Stimulated activated effector memory CD8-positive, alpha-beta T cell treated with anti-CD3 and anti-CD28 coated beads, Interleukin-12 subunit alpha, Interleukin-12 subunit beta, amount 100 ng/mL, for 72 hours (primary cell): ENCODE measurements at regions not wholly inside any gene's neighbourhood (a gene's known extent, or its start where the extent isn't known, plus 50 kb on each side); places are given as distances from the start of the nearest gene placed in this dataset.

Experiments
- ATAC-seq: fragments of 150-1000 bp; cut with Tn5 transposase; 2 replicates; pipeline ENCODE4 v1.10.0; 2021
- DNase-seq, 2 donors: peaks; one replicate each; pipeline ENCODE4 v3.0.0; 2021 to 2022; ENCODE audit warnings: low spot score in 2 of 2
- H3K27ac Mint-ChIP-seq: one replicate; pipeline ENCODE4 v1.8.0; 2022; ENCODE audit warnings: mild to moderate bottlenecking, mixed read lengths
- H3K36me3 Mint-ChIP-seq: one replicate; pipeline ENCODE4 v1.8.0; 2022; ENCODE audit warnings: mild to moderate bottlenecking, mixed read lengths
- H3K4me1 Mint-ChIP-seq: one replicate; pipeline ENCODE4 v1.8.0; 2022; ENCODE audit warnings: mixed read lengths
- H3K4me3 Mint-ChIP-seq: one replicate; pipeline ENCODE4 v1.8.0; 2022; ENCODE audit warnings: mild to moderate bottlenecking, mixed read lengths
- H3K9me3 Mint-ChIP-seq: one replicate; pipeline ENCODE4 v1.8.0; 2022; ENCODE audit warnings: mixed read lengths

- ATAC-seq (peak; percentile 48), DNase-seq (no peak)
- Mint-ChIP-seq H3K27ac (no peak overlapping the region), H3K36me3 (no peaks in the 10 kb centered on the region), H3K4me1 (no peaks in the 10 kb centered on the region), H3K9me3 (peaks cover 4% of the 10 kb centered on the region), H3K4me3 (no peak overlapping the region)
Observed at GRCh38 chr4:121472937-121473721, 92.3 kb upstream of the QRFPR start.

- Mint-ChIP-seq H3K4me3 (no peak overlapping the region), H3K9me3 (peaks cover 6% of the 10 kb centered on the region), H3K4me1 (no peaks in the 10 kb centered on the region), H3K27ac (no peak overlapping the region), H3K36me3 (no peaks in the 10 kb centered on the region)
- ATAC-seq (no peak), DNase-seq (no peak)
Observed at GRCh38 chr4:121464854-121465253, 84.0 kb upstream of the QRFPR start.

- H3K4me3 Mint-ChIP-seq: no peak overlapping the region
- no peaks in the 10 kb centered on the region for H3K36me3 Mint-ChIP-seq
- ATAC-seq (peak; percentile 85), DNase-seq (peak in 1 of 2 donors; percentile 62)
- H3K4me1 Mint-ChIP-seq: no peaks in the 10 kb centered on the region
- no peak overlapping the region for H3K27ac Mint-ChIP-seq
- peaks cover 3% of the 10 kb centered on the region for H3K9me3 Mint-ChIP-seq
Observed at GRCh38 chr4:121462660-121463261, 81.9 kb upstream of the QRFPR start.

- no peak for DNase-seq
- Mint-ChIP-seq H3K4me3 (no peak overlapping the region), H3K27ac (no peak overlapping the region), H3K9me3 (no peaks in the 10 kb centered on the region), H3K36me3 (no peaks in the 10 kb centered on the region), H3K4me1 (no peaks in the 10 kb centered on the region)
- ATAC-seq: no peak
Observed at GRCh38 chr4:121459026-121459425, 78.2 kb upstream of the QRFPR start.

GRCh38 chr4:121457278-121457875 is 76.6 kb upstream of the QRFPR start:
- Mint-ChIP-seq H3K36me3 (no peaks in the 10 kb centered on the region), H3K9me3 (no peaks in the 10 kb centered on the region), H3K4me1 (no peaks in the 10 kb centered on the region), H3K27ac (no peak overlapping the region), H3K4me3 (no peak overlapping the region)
- DNase-seq (no peak), ATAC-seq (no peak)

- DNase-seq: no peak
- H3K36me3 Mint-ChIP-seq: no peaks in the 10 kb centered on the region
- H3K27ac Mint-ChIP-seq: no peak overlapping the region
- no peak overlapping the region for H3K4me3 Mint-ChIP-seq
- H3K4me1 Mint-ChIP-seq: no peaks in the 10 kb centered on the region
- H3K9me3 Mint-ChIP-seq: no peaks in the 10 kb centered on the region
- ATAC-seq: no peak
Observed at GRCh38 chr4:121455285-121455684, 74.5 kb upstream of the QRFPR start.

GRCh38 chr4:121454251-121454979 is 73.6 kb upstream of the QRFPR start:
- ATAC-seq: no peak
- Mint-ChIP-seq H3K4me1 (no peaks in the 10 kb centered on the region), H3K4me3 (no peak overlapping the region), H3K27ac (no peak overlapping the region), H3K36me3 (no peaks in the 10 kb centered on the region), H3K9me3 (no peaks in the 10 kb centered on the region)
- no peak for DNase-seq

GRCh38 chr4:121451310-121451709 is 70.5 kb upstream of the QRFPR start:
- Mint-ChIP-seq H3K27ac (no peak overlapping the region), H3K4me1 (no peaks in the 10 kb centered on the region)

GRCh38 chr4:121449416-121449815 is 68.6 kb upstream of the QRFPR start:
- no peak for DNase-seq
- no peak overlapping the region for H3K27ac Mint-ChIP-seq

More at GRCh38 chr4:121451310-121451709, 70.5 kb upstream of the QRFPR start:
- Mint-ChIP-seq H3K4me3 (no peak overlapping the region), H3K9me3 (no peaks in the 10 kb centered on the region), H3K36me3 (no peaks in the 10 kb centered on the region)
- DNase-seq: no peak
- no peak for ATAC-seq

GRCh38 chr4:121448231-121448630 is 67.4 kb upstream of the QRFPR start:
- Mint-ChIP-seq H3K36me3 (no peaks in the 10 kb centered on the region), H3K4me1 (no peaks in the 10 kb centered on the region)

More at GRCh38 chr4:121449416-121449815, 68.6 kb upstream of the QRFPR start:
- H3K9me3 Mint-ChIP-seq: no peaks in the 10 kb centered on the region
- no peaks in the 10 kb centered on the region for H3K4me1 Mint-ChIP-seq
- H3K4me3 Mint-ChIP-seq: no peak overlapping the region
- no peaks in the 10 kb centered on the region for H3K36me3 Mint-ChIP-seq
- ATAC-seq: no peak

GRCh38 chr4:121439669-121440068 is 58.9 kb upstream of the QRFPR start:
- no peaks in the 10 kb centered on the region for H3K36me3 Mint-ChIP-seq
- H3K4me1 Mint-ChIP-seq: no peaks in the 10 kb centered on the region
- H3K27ac Mint-ChIP-seq: no peak overlapping the region
- peaks cover 17% of the 10 kb centered on the region for H3K9me3 Mint-ChIP-seq
- DNase-seq: no peak
- no peak overlapping the region for H3K4me3 Mint-ChIP-seq
- ATAC-seq: no peak

More at GRCh38 chr4:121448231-121448630, 67.4 kb upstream of the QRFPR start:
- ATAC-seq: no peak
- no peaks in the 10 kb centered on the region for H3K9me3 Mint-ChIP-seq
- H3K27ac Mint-ChIP-seq: no peak overlapping the region
- DNase-seq: no peak
- no peak overlapping the region for H3K4me3 Mint-ChIP-seq
